ENCODE measurements at regions not wholly inside any gene's neighbourhood (a gene's known extent, or its start where the extent isn't known, plus 50 kb on each side); places are given as distances from the start of the nearest gene placed in this dataset.
"Not testable (repeated sequence)": the region's sequence is repeated elsewhere in the genome, so short reads cannot be mapped to it uniquely, and the experiment has no call there.

DNA sequence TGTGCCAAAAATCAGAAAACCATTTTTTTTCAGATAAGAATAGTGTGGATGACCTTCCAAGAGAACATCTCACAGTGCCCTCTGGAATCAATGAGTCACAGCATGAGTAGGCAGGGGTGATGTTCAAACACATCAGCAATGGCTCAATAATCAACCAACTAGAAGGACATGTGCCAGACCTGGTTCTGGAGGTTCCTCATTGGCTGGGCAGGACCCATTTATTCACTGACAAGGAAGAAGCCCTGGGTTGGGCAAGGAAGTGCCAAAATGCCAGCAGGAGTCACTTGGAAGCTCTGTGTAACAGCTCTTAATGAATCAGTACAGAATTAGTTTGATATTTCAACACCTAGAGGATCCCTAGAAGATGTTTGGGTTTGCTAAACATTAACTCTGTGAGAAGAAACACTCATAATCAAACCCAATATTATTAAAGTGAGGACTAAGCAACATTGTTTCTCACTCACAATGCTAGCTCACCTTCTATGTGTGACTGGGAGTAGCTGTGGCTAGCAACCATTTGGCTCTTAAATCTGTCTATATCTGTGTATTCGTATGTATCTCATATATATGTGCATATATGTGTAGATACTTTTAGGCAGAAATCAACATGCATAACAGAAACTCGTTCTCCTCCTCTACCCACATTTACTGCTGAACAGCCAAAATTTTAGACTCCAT is 72.3 kb upstream of the APBB1IP start:
- no peak for DNase-seq
- Histone ChIP-seq H3K36me3 (replicated peaks) (no peaks in the 10 kb centered on the region), H3K4me3 (ENCODE audit: low read depth, low read length) (no peak overlapping the region), H3K27me3 (replicated peaks) (no peaks in the 10 kb centered on the region), H3K27ac (no peak overlapping the region)
- in situ Hi-C loops (cut with HindIII; ENCODE audit: low pct_ligation_motif_present, low sequenced_read_pairs), result no loop called here
- TF ChIP-seq, protein P1, sequence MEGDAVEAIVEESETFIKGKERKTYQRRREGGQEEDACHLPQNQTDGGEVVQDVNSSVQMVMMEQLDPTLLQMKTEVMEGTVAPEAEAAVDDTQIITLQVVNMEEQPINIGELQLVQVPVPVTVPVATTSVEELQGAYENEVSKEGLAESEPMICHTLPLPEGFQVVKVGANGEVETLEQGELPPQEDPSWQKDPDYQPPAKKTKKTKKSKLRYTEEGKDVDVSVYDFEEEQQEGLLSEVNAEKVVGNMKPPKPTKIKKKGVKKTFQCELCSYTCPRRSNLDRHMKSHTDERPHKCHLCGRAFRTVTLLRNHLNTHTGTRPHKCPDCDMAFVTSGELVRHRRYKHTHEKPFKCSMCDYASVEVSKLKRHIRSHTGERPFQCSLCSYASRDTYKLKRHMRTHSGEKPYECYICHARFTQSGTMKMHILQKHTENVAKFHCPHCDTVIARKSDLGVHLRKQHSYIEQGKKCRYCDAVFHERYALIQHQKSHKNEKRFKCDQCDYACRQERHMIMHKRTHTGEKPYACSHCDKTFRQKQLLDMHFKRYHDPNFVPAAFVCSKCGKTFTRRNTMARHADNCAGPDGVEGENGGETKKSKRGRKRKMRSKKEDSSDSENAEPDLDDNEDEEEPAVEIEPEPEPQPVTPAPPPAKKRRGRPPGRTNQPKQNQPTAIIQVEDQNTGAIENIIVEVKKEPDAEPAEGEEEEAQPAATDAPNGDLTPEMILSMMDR (IDR thresholded peaks at IDR 0.05; ENCODE audit: low read depth, low read length, missing control alignments), result no peak

DNA sequence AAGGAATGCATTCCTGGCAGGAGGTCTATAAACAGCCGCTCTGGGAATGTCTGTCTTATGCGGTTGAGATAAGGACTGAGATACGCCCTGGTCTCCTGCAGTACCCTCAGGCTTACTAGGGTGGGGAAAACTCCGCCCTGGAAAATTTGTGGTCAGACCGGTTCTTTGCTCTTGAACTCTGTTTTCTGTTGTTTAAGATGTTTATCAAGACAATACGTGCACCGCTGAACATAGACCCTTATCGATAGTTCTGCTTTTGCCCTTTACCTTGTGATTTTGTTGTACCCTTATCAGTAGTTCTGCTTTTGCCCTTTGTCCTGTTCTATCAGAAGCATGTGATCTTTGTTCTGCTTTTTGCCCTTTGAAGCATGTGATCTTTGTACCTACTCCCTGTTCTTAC is 71.1 kb upstream of the APBB1IP start:
- DNase-seq; in situ Hi-C loops (cut with HindIII; ENCODE audit: low pct_ligation_motif_present, low sequenced_read_pairs); H3K4me3 ChIP-seq (ENCODE audit: low read depth, low read length); H3K27ac ChIP-seq; H3K27me3 ChIP-seq (replicated peaks); H3K36me3 ChIP-seq (replicated peaks): not testable (repeated sequence)

DNA sequence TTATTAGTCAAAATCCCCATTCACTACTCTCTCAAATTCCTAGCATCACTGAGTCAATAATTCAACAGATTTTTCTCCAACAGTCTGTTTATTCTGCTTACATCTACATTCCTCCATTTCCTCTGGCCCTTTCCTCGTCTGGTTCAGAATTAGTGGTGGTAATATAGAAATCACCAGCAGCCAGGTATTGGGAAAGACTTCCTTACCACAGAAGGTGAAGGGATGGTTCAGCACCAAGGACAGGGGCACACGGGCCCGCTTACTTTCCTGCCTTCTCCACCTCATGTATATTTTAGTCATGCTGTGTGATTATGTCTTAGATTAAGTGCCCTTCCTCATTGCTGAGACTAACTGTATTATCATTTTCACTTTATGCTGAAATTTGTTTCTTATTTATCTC is 70.4 kb upstream of the APBB1IP start:
- Histone ChIP-seq H3K27me3 (replicated peaks) (no peaks in the 10 kb centered on the region), H3K36me3 (replicated peaks) (no peaks in the 10 kb centered on the region), H3K4me3 (ENCODE audit: low read depth, low read length) (no peak overlapping the region), H3K27ac (no peak overlapping the region)
- peak; percentile 7 for DNase-seq
- TF ChIP-seq, protein P1 (IDR thresholded peaks at IDR 0.05; ENCODE audit: low read depth, low read length, missing control alignments), result no peak
- in situ Hi-C loops (cut with HindIII; ENCODE audit: low pct_ligation_motif_present, low sequenced_read_pairs), result no loop called here

DNA sequence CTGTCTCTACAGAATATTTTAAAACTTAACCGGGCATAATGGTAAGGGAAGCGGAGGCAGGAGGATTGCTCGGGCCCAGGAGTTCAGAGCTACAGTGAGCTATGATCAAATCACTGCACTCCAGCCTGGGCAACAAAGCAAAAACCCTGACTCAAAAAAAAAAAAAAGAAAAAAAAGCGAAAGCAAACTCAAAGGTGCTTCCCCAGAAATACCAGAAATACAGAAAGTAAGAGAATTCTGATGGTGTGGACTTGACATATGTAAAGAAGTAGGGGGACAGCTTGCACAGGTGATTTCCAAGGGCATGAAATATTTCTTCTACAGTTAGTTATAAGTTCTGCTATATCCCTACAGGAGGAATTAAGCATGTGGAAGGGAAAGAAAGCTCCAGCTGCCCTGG is 69.7 kb upstream of the APBB1IP start:
- H3K36me3 ChIP-seq (replicated peaks), result no peaks in the 10 kb centered on the region
- TF ChIP-seq, protein P1 (IDR thresholded peaks at IDR 0.05; ENCODE audit: low read depth, low read length, missing control alignments), result no peak
- in situ Hi-C loops (cut with HindIII; ENCODE audit: low pct_ligation_motif_present, low sequenced_read_pairs), result no loop called here
- H3K27me3 ChIP-seq (replicated peaks), result no peaks in the 10 kb centered on the region
- no peak for DNase-seq
- H3K4me3 ChIP-seq (ENCODE audit: low read depth, low read length), result no peak overlapping the region
- H3K27ac ChIP-seq, result no peak overlapping the region

DNA sequence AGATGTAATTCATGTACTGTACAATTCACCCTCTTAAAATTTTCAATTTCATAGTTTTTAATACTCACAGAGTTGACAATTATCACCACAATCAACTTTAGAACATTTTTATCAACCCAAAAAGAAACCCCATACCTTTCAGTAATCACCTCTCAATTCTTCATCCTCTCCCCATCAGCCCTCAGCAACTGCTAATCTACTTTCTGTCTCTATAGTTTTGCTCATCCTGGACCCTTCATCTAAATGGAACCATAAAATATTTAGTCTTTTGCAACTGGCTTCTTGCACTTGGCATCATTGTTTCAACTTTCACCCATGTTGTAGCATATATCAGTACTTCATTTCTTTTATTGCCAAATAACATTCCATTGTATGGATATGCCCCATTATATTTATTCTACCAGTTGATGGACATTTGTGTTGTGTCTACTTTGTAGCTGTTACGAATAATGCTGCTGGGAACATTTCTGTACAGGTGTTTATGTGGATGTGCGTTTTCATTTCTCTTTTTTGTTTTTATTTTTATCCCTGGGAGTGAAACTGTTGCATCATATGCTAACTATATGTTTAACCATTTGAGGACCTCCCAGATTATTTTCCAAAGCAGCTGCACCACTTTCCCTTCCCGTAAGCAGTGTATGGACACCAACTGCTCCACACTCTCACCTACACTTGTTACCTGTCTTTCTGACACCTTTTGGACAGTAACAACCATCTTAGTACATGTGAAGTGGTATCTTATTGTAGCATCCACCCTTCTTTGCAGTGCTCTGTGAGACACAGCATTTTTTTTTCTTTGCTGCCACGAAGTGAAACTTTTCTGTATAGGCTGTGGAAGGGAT is 65.4 kb upstream of the APBB1IP start:
- no peaks in the 10 kb centered on the region for H3K27me3 ChIP-seq (replicated peaks)
- no peaks in the 10 kb centered on the region for H3K36me3 ChIP-seq (replicated peaks)
- H3K27ac ChIP-seq, result no peak overlapping the region
- in situ Hi-C loops (cut with HindIII; ENCODE audit: low pct_ligation_motif_present, low sequenced_read_pairs), result no loop called here
- H3K4me3 ChIP-seq (ENCODE audit: low read depth, low read length), result no peak overlapping the region
- DNase-seq, result no peak
- TF ChIP-seq, protein P1 (IDR thresholded peaks at IDR 0.05; ENCODE audit: low read depth, low read length, missing control alignments), result no peak

DNA sequence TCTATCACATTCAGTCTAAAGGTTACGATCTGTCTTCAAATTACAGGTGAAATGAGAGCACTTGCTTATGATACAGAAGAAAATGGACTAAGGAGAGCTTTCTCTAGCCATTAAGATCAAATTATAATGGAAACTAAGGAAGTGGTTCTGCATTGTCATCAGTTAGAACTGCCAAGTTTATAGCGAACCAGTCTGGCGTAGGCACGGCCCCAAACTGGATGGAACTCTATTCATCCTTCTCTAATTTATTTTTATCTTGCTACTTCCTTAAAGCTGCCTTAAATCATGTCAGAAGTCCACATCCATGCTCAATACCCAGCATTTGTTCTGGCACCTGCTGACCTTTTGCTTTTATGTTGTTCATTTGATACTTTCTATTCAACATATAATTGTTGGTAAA is 63.7 kb upstream of the APBB1IP start:
- H3K27ac ChIP-seq, result no peak overlapping the region
- in situ Hi-C loops (cut with HindIII; ENCODE audit: low pct_ligation_motif_present, low sequenced_read_pairs), result no loop called here
- TF ChIP-seq, protein P1 (IDR thresholded peaks at IDR 0.05; ENCODE audit: low read depth, low read length, missing control alignments), result no peak
- no peak overlapping the region for H3K4me3 ChIP-seq (ENCODE audit: low read depth, low read length)
- no peak for DNase-seq
- no peaks in the 10 kb centered on the region for H3K27me3 ChIP-seq (replicated peaks)
- no peaks in the 10 kb centered on the region for H3K36me3 ChIP-seq (replicated peaks)

DNA sequence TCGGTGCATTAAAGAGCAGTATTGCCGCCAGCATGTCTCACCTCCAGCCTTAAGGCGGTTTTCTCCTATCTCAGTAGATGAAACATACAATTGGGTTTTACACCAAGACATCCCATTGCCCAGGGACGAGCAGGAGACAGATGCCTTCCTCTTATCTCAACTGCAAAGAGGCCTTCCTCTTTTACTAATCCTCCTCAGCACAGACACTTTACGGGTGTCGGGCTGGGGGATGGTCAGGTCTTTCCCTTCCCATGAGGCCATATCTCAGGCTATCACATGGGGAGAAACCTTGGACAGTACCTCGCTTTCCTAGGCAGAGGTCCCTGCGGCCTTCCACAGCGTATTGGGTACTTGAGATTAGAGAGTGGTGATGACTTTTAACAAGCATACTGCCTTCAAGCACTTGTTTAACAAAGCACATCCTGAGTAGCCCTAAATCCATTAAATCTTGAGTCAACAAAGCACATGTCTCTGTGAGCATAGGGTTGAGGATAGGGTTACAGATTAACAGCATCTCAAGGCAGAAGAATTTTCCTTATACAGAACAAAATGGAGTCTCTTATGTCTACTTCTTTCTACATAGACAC is 60.8 kb upstream of the APBB1IP start:
- H3K36me3 ChIP-seq (replicated peaks); H3K27ac ChIP-seq; H3K4me3 ChIP-seq (ENCODE audit: low read depth, low read length); H3K27me3 ChIP-seq (replicated peaks); in situ Hi-C loops (cut with HindIII; ENCODE audit: low pct_ligation_motif_present, low sequenced_read_pairs); DNase-seq: not testable (repeated sequence)
